Ishikawa (cell line): ENCODE measurements at regions not wholly inside any gene's neighbourhood (a gene's known extent, or its start where the extent isn't known, plus 50 kb on each side); places are given as distances from the start of the nearest gene placed in this dataset.

Source experiments
- CEBPB ChIP-seq: IDR thresholded peaks from 2 replicates; pipeline ENCODE4 v1.6.1; 2012
- TAF1 ChIP-seq: IDR thresholded peaks from 2 replicates; pipeline ENCODE4 v1.6.1; 2012; ENCODE audit warnings: low read depth, mild to moderate bottlenecking
- TCF12 ChIP-seq: IDR thresholded peaks from 2 replicates; pipeline ENCODE4 v1.6.1; 2012; ENCODE audit warnings: low read depth

DNA sequence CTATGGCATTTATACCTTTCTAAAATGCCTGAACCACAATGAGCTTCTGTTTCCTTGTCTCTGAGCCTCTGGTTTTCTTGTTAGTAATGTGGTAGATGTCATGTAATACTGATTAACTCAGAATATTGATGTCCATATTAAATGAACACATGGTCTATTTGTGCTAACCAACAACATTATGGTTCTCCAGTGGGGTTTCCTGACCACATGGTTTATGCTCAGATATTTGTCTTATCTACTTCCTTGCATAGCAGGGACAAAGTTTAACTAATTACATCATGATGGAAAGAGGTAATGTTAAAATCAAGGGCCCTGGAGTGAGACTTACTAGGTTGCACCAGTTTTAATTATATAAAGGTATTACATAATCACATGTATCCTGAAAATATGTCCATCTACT lies 62.6 kb upstream of the SCN10A start:
- no peak for TF ChIP-seq TCF12
- TF ChIP-seq TAF1, result no peak
- no peak for TF ChIP-seq CEBPB
